ENCODE measurements at regions not wholly inside any gene's neighbourhood (a gene's known extent, or its start where the extent isn't known, plus 50 kb on each side); places are given as distances from the start of the nearest gene placed in this dataset.

- no peak overlapping the region for H3K27ac ChIP-seq (ENCODE audit: low read depth, low read length, poor library complexity, severe bottlenecking)
- no peaks in the 10 kb centered on the region for H3K79me2 ChIP-seq (ENCODE audit: insufficient read depth, low read length)
- 0 out of 2 replicates have a peak, but pooled peaks cover 8% of the 10 kb centered on the region for H3K27me3 ChIP-seq (ENCODE audit: insufficient read depth, low read length)
- H2AFZ ChIP-seq (ENCODE audit: low read length) = no peak overlapping the region
- no peak overlapping the region for H3K4me3 ChIP-seq (ENCODE audit: low read depth, low read length, poor library complexity, severe bottlenecking)
- no peak overlapping the region for H3K4me2 ChIP-seq (ENCODE audit: low read length)
- H4K20me1 ChIP-seq (ENCODE audit: insufficient read depth, low read length) = no peaks in the 10 kb centered on the region
- no peaks in the 10 kb centered on the region for H3F3A ChIP-seq (ENCODE audit: insufficient read depth, low read length)
- no peaks in the 10 kb centered on the region for H3K9me2 ChIP-seq (ENCODE audit: low read depth, low read length)
- H3K9ac ChIP-seq (ENCODE audit: low read length) = no peak overlapping the region
- no peaks in the 10 kb centered on the region for H3K9me3 ChIP-seq (ENCODE audit: low read length)
- TF ChIP-seq CTCF (IDR thresholded peaks at IDR 0.05; ENCODE audit: low read length) = no peak
- TF ChIP-seq EZH2 (IDR thresholded peaks at IDR 0.05; ENCODE audit: borderline replicate concordance, low read length) = no peak
- H3K4me1 ChIP-seq (ENCODE audit: insufficient read depth, low read length, severe bottlenecking) = no peaks in the 10 kb centered on the region
- H3K36me3 ChIP-seq (ENCODE audit: insufficient read depth, low read length) = no peaks in the 10 kb centered on the region
Observed at GRCh38 chr2:120624738-120625446, 110.8 kb upstream of the GLI2 start.

GRCh38 chr2:120625865-120626560, 109.7 kb upstream of the GLI2 start:
- Histone ChIP-seq H4K20me1 (ENCODE audit: insufficient read depth, low read length) (no peaks in the 10 kb centered on the region), H3K4me2 (ENCODE audit: low read length) (no peak overlapping the region), H3K9me3 (ENCODE audit: low read length) (no peaks in the 10 kb centered on the region), H3K27me3 (ENCODE audit: insufficient read depth, low read length) (0 out of 2 replicates have a peak, but pooled peaks cover 8% of the 10 kb centered on the region), H3K79me2 (ENCODE audit: insufficient read depth, low read length) (no peaks in the 10 kb centered on the region), H3K36me3 (ENCODE audit: insufficient read depth, low read length) (no peaks in the 10 kb centered on the region), H3K9ac (ENCODE audit: low read length) (no peak overlapping the region), H3K4me1 (ENCODE audit: insufficient read depth, low read length, severe bottlenecking) (no peaks in the 10 kb centered on the region), H3K9me2 (ENCODE audit: low read depth, low read length) (no peaks in the 10 kb centered on the region), H3K4me3 (ENCODE audit: low read depth, low read length, poor library complexity, severe bottlenecking) (no peak overlapping the region), H3F3A (ENCODE audit: insufficient read depth, low read length) (no peaks in the 10 kb centered on the region), H3K27ac (ENCODE audit: low read depth, low read length, poor library complexity, severe bottlenecking) (no peak overlapping the region), H2AFZ (ENCODE audit: low read length) (no peak overlapping the region)
- TF ChIP-seq EZH2 (IDR thresholded peaks at IDR 0.05; ENCODE audit: borderline replicate concordance, low read length) (no peak), CTCF (IDR thresholded peaks at IDR 0.05; ENCODE audit: low read length) (no peak)

- H3K27ac ChIP-seq (ENCODE audit: low read depth, low read length, poor library complexity, severe bottlenecking) = no peak overlapping the region
- TF ChIP-seq EZH2 (IDR thresholded peaks at IDR 0.05; ENCODE audit: borderline replicate concordance, low read length) (no peak), CTCF (IDR thresholded peaks at IDR 0.05; ENCODE audit: low read length) (no peak)
- H3K27me3 ChIP-seq (ENCODE audit: insufficient read depth, low read length) = 0 out of 2 replicates have a peak, but pooled peaks cover 8% of the 10 kb centered on the region
- H3F3A ChIP-seq (ENCODE audit: insufficient read depth, low read length) = no peaks in the 10 kb centered on the region
- H3K9ac ChIP-seq (ENCODE audit: low read length) = no peak overlapping the region
- no peaks in the 10 kb centered on the region for H3K9me3 ChIP-seq (ENCODE audit: low read length)
- H3K79me2 ChIP-seq (ENCODE audit: insufficient read depth, low read length) = no peaks in the 10 kb centered on the region
- H3K9me2 ChIP-seq (ENCODE audit: low read depth, low read length) = no peaks in the 10 kb centered on the region
- no peaks in the 10 kb centered on the region for H4K20me1 ChIP-seq (ENCODE audit: insufficient read depth, low read length)
- H3K36me3 ChIP-seq (ENCODE audit: insufficient read depth, low read length) = no peaks in the 10 kb centered on the region
- H3K4me1 ChIP-seq (ENCODE audit: insufficient read depth, low read length, severe bottlenecking) = no peaks in the 10 kb centered on the region
- no peak overlapping the region for H3K4me2 ChIP-seq (ENCODE audit: low read length)
- no peak overlapping the region for H2AFZ ChIP-seq (ENCODE audit: low read length)
- no peak overlapping the region for H3K4me3 ChIP-seq (ENCODE audit: low read depth, low read length, poor library complexity, severe bottlenecking)
Observed at GRCh38 chr2:120626566-120626965, 109.1 kb upstream of the GLI2 start.

Measured in OCI-LY1 (cell line).